ENCODE measurements at regions not wholly inside any gene's neighbourhood (a gene's known extent, or its start where the extent isn't known, plus 50 kb on each side); places are given as distances from the start of the nearest gene placed in this dataset.
"Not testable (repeated sequence)": the region's sequence is repeated elsewhere in the genome, so short reads cannot be mapped to it uniquely, and the experiment has no call there.

DNA sequence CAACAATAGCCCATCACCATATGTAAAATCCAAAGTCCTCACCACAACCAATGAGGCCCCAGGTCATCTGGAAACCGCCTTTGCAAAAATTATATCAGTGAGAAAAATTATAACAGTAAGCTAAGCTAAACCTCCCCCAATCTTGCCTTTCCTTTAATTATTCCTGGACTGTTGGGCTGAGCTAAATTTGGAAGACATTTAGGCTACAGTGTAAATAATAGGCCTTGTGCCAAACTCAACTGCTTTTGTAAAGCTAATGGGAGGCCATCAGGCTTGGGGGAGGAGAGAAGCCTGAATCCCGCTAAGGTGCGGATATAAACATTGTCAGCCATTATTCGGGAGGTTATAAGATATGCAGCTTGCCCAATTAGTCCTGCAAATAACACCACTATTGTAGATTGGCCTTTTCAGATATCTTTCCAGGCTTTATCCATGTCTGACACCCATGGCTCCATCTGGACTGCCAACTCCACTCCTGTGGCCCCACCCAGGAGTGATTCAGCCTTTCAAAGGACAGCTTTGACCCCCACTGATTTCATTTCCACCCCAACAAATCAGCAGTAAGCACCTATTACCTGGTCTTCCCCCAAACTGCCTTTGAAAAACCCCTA is 53.0 kb upstream of the CA12 start:
- DNase-seq = no peak

DNA sequence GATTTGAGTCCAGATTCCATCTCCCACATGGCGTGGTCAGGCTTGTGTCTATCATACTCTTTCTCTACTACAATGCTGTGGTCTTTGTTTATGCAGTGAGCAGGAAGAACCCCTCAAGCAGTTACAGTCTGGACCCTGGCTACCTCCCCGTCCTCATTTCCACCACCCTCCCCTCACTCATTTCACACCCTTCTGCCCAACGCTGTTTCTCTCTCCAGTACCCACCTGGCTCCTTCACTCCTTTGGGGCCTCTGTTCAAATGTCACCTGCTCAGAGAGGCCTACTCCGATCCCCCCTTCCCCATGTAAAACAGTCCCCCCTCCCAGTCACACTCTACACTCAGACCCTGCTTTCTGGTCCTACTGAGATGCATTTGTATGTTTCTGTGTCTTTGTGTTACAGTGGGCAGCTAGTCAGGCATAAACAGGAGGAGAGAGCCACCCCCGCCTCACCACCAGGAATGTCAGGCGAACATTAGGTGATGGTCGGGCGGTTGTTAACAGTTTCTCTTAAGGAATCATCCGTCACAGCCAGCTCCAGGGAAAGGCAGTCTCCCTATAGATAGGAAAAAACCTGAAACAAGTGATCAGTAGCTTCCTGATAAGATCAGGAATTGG is 53.7 kb upstream of the CA12 start:
- DNase-seq = no peak

DNA sequence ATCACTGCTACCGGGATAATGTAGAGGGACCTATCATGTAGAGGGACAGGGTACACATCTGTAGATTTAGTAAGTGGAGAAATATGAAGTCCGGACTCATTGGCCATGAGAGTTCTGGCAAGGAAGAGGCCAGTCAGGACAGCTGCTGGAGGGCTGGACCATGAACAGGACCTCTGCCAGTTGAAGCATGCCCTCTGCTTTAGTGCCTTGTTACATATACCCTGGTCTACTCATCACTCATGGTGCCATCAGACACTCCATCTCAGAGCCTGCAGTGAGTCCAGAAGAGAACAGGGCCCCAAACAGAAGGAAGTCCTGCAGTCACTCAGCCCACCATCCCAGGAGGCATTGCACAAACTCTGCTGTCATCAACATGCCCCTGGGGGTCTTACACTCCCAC is 54.7 kb upstream of the CA12 start:
- no peak for DNase-seq

DNA sequence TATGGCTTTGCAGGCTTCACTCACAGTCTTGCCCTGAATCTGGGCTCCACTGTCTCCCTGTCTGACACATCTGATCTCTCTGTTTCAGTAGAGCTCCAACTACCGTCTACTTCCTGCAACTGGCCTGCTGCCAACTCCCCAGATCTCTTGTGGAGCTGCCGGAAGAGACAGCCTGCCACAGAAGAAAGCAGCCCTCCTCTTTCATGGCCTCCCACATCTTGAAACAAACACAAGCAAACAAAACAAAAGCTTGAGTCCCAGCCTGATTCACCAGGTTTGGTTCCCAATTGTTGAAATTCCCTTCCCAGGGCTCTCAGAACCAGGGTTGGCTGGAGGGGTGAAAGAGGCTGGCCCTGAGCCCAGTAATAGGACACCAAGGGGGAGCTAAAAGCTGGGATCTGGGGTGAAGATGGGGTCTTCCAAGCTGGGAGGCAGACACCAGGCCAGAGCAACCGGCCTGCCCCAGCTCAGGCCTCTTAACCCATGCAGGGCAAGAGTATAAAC is 55.3 kb upstream of the CA12 start:
- DNase-seq = peak; percentile 66

DNA sequence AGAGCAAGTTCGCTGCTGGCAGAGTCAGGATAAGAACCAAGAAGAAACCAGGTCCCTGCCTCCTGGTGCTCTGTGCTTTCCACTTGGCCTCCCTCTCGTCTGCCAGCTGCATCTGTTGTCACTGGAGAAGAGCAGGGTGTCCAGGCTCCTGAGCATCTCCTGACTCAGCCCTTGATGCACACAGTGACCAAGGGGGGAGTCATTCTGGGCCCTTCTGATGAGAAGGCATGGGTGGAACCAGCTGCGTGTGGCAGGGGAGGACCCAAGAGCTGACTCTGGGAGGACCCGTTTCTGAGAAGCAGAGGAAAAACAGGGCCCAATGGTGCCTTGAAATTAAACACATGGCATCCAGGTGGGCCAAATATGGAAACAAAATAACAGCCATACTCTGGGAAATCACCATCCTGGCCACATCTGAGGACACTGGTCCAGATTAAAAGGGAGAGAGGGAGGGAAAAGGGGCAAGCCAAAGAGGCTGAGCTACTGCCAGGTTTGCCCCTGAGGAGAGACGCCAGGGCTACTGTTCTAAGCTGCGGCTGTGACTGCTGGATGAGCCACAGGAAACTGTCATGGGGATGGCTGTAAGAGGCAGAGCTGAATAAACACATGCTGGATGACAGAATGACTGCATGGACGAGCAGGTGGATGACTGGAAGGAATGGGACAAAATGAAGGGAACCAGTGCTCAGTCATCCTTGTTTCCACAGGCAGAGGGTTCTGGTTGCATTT is 58.1 kb upstream of the CA12 start:
- no peak for DNase-seq

DNA sequence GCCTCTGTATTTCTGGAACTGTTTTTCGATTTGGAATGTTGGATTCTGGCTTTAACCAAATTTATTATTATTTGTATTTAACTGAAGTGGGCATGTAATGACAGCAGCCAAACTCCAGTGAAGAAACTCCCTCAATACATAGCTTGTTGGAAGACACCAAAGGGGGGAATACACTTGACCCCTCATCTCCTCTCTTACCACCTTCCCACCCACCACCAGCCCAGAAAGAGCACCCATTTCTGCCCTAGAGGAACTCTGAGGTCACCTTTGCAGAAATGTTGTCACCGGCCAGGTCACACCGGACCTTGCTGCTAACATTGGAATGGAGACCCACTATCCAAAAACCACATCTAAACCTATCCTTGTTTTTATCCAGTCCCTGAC is 58.6 kb upstream of the CA12 start:
- DNase-seq = no peak

DNA sequence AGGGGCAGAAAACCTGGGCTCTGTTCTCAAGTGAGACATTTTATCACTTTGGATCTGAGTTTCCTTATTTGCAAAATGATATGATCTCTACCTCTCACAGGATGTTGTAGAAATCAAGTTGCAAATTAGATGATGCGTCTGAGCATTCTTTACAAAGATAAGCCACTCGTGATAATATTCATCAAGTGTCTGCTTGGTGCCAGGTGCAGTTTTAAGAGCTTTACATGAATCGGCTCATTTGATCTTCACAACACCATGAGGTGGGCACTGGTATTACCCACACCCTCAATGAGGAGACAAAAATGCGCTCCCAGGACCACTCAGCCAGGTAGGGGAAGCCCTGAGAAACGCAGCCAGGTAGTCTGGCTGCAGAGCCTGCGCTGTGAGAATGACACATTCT is 59.1 kb upstream of the CA12 start:
- DNase-seq = no peak

DNA sequence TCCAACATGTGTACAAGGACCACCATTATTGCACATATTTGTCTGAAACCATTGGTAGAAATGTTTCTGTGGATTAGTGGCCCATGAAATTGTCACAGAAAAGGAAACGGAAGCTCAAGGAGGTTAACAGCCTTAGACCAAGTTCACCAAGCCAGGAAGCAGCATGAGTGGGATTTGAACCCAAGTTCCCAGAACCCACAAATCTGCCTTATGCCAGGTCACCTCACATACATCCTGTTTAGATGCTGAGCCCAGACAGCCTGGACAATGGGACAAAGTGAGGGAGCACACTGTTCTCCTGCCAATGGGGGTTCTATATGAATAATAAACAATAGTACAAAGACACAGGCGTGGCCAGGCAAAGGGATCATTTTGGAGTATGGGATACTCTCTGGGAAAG is 59.6 kb upstream of the CA12 start:
- no peak for DNase-seq

DNA sequence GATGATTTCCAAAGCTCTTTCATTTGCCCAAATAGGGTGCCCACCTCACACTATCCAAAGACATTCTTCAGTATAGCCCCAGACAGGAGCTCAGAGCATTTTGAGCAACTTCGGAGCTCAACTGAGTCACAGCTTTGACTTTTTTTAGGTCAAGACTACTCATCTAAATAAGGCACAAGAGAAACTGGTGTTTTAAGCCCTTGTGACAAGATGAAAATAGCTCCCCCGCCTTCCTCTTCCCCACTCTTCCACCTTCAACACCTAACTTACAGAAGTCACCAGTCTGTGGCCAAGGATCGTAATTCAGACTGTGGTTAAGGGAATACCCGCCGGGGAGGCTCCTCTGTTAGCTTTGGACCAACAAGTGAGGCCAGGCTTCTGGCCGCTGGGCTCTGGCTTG is 60.4 kb upstream of the CA12 start:
- no peak for DNase-seq

DNA sequence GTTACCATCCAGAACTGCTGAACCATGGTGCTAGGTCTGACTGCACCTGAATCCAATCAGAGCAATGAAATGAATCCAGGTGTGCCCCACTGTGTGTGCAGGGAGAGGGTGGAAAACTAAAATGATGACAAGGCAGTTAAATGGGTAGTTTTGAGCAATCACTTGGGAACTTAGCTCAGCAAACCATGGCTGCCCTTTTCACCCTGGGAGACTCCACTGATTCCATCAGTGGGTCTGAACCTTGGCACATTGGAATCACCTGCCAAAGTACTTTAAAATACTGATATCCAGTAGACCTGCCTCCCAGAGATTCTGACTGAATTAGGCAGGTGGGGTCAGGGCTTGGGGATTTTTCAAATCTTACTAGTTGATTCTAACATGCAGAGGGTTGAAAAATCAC is 59.8 kb upstream of the USP3 start:
- no peak for DNase-seq

DNA sequence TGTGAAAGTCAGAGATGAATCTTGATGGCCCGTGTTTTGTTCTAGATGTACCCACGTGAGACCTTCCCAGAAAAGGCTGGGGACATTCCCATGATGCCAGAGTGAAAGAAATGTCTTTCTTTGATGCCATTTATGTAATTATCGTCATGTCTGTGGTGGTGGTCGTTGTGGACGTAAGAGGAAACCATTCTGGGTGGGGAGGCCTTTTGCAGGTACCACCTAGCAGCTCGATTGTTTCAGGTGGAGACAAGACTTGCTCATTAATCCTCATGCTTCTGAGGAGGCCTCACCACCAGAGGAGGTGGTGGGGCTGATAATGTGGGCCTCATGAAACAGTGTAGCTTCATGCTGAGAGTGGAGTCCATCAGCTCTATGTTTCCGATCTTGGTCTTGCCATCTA is 58.1 kb upstream of the USP3 start:
- no peak for DNase-seq

DNA sequence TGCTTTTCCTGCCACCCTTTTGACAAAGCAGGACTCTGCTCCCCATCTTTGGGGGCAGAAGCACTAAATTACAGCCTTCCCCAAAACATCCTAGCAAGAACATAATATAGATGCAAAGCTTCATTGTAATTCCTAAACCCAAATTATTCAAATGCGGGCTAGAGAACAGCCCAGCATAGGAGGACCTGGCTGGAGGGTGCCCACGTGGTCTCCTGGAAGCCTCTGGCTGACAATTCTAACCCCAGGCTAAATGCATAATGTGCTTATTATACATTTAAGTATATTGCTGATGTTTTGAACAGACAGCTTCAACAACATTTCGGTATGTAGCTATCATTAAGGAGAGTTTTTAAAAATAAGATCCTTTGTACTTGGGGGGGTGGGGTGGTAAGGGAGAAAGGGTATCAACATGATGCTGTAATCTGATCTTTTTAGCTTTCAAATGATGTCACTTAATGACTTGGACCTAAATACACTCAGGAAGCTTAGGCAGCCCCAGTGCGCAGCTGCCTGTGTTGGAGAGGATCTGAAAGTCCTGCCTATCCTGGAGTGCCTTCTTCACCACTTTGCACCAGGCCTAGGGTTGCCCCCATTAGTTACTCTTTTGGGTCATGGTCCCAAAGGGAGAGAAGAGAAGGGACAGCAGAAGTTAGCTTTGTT is 57.2 kb upstream of the USP3 start:
- DNase-seq = no peak

DNA sequence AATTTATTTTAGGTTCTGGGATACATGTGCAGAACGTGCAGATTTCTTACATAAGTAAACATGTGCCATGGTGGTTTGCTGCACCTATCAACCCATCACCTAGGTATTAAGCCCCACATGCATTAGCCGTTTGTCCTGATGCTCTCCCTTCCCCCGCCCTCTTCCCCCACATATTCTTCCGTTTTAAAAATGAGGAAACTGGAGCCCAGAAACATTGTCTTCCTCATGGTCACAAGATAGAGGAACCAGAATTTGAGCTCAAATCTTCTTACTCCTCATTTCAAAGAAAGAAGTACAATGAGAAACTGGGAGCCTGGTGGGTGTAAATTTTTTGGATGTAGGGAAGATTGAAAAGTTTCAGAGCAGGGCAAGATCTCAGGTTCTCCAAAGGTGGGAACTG is 56.1 kb upstream of the USP3 start:
- DNase-seq = no peak

DNA sequence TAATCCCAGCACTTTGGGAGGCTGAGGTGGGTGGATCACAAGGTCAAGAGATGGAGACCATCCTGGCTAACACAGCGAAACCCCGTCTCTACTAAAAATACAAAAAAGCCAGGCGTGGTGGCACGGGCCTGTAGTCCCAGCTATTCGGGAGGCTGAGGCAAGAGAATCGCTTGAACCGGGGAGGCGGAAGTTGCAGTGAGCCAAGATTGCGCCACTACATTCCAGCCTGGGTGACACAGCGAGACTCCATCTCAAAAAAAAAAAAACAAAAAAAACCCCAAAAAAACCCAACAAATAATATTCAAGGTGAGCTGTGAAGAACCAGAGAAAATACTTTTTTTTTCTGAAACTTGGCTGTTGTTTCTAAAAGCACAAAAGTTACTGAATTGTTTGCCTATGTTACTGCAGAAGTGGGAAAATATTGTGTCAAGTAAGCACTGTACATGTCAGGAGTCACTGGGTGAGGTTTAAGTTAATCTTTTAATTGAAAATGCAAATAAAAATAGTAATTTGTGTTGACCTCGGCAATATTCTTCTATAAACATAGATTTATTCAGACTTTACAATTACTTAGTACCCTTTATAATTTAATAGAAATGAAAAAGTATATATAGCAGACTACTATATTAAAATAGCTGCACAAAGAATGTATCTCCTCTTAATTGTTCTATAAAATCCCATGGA is 55.4 kb upstream of the USP3 start:
- DNase-seq = not testable (repeated sequence)

DNA sequence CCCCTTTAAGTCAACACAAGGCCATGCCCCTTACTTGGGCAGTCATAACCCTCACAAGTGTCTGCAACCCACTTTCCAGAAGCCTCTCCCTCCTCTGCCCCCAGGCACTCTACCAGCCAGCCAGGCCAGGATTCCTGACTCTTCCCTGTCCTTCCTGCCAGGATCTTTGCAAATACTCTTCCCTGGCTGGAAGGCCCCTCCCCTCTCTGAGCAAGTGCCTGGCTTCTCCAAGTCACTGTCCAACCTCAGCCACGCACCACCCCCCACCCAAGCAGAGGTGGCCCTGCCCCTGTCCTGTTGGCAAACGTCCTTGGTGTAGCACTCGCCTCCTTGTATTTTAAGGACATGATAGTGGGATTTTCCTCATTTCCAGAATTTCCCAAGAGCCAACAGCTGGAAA is 54.7 kb upstream of the USP3 start:
- no peak for DNase-seq

DNA sequence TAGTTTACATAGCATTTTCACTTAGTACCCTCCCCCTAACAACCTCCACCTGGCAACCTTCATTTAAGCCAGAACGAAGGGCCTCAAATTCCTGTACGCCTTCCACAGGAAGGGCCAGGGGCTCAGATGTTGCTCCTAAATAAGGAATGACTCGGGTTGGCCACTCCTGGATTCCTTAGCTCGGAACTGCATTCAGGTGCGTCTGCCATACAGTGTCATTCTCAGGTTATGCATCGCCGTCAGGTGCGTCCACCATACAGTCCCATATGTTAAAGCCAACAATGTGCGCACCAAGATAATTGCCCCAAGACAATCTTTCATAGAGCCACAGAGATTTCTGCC is 53.5 kb upstream of the USP3 start:
- DNase-seq = no peak

DNA sequence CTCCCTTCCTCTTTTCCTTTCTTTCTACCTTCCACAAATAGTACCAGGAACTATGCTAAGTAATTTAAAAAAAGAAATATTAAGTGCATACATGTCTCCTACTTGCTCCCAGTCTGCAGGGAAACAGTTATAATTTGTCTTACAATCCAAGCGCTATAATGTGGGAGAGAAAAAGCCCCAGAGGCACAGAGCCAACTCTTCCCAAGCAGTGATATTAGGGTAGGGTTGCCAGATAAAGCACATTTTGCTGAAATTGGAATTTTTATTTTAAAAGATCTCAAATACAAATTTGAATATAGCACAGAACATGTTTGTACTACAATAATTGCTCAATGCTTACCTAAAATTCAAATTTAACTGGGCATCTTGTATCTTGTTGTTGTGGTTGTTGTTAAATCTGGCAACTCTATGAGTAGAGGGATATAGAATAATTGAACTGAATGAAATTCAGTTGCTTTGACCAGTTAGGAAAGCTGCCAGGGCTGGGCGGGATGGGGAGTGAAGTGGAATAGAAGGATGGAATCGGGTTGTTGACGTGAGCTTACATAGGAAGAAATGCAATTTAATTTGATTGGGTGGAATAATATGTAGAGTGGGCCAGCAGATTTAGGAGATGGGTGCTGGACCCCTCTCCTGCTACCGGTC is 52.6 kb upstream of the USP3 start:
- DNase-seq = no peak

DNA sequence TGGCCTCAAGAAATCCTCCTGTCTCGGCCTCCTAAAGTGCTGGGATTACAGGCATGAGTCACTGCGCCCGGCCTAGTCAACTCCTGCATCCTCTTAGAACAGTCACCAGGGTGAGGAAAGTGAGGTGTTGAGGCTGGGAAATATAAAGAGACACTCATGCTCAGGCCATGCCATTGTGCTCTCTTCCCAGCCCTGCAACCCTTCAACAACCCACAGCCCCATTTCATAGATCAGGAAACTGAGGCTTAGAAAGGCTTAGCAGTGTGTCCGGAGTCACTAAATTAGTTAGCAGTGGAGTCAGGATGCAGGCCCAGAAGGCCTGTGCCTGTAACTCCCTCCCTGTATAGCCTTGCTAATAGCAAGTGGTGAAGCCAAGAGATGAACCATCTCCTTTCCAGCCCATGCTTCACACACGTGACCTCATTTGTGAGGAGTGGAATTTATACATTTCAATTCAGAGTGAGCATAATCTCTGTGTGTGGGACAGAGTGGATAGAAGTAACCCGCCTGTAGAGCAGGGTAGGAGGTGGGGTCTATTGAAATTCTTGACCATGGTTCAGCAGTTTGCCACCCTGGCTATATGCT is 51.7 kb upstream of the USP3 start:
- DNase-seq = no peak

DNA sequence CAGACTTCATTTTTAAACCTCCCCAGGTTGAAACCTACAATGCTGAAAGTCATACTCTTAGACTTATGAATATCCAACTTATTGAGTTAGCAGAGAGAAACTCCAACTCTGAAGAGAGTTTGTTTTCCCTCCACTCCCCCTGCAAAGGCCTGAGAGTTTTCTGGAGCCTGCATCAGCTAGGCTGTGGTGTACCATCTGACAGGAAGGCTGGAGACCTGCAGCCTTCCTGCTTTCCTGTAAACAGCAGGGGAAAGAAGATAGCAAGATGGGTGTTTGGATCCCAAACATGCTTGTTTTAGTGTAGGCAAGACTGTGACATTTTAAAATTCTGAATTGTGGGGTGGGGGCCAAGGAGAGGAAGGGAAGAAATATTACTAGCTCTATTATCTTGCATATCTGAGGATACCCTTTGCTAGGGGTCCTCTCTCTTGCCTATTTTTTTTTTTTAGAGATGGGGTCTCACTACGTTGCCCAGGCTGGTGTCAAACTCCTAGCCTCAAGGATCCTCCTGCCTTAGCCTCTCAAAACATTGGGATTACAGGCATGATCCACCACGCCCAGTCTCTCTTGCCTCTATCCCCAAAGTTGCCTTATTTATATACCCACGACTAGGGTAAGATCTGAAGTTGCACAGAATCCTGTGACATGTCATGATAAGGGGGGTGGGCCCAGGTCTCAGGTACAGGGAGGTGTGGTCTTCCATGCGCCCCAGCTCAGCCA is 51.0 kb upstream of the USP3 start:
- no peak for DNase-seq

DNA sequence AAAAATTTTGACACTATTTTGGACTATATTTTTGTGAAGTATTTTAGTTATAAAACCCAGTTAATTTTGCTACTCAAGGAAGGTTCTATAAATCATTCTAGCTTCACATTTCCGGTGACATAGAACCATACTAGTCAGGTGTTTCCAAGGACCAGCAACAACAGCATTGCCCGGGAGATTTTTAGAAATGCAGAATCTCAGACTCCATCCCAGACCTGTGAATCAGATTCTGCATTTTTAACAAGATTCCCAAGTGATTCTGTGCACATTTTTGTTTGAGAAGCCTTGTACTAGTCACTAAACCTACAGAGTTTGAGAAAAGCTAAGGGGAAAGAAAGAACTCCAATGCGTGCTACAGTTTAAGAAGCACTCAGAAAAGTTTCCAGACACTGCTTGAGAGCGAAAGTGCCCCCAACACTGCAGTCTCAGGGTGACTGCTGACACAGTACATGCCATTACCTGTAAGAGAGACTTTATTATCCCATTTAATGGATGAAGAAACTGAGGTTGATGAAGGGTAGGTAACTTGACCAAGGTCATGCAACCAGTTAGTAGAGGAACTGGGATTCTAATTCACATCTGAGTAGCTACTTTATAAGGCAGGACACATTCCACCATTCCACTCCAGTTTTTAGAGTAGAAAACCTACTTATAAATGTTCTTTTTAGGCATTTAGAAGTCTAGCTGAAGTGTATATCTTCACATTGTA is 49.7 kb upstream of the USP3 start:
- no peak for DNase-seq
